C1 segment of cervical spinal cord (tissue), 14 donors: ENCODE measurements at regions not wholly inside any gene's neighbourhood (a gene's known extent, or its start where the extent isn't known, plus 50 kb on each side); places are given as distances from the start of the nearest gene placed in this dataset.
"Not testable (repeated sequence)": the region's sequence is repeated elsewhere in the genome, so short reads cannot be mapped to it uniquely, and the experiment has no call there.

Experiments used
- DNase-seq, 14 donors: peaks; one replicate each; lab custom pipeline; 2025; lab: John Stamatoyannopoulos, UW

GRCh38 chr9:108766626-108767161 lies 89.1 kb downstream of the ACTL7B start:
- DNase-seq = no peak

DNA sequence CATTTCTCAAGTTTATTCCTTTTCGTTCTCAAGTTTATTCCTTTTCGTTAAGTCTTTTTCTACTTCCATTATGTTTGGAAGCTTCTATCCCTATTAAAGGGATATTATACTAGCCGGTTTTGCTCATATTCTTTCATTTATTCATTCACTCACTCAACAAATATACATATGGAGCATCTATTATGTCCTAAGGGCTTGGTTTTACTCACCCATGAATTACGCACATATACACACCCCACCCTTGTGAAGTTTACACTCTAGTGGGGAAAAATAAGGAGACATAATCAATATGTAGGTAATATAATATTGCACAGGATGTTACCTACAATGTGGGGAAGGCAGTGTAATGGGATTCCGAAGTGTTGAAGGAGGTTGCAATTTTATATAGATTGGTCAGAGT lies 90.5 kb downstream of the ACTL7B start:
- DNase-seq = no peak

DNA sequence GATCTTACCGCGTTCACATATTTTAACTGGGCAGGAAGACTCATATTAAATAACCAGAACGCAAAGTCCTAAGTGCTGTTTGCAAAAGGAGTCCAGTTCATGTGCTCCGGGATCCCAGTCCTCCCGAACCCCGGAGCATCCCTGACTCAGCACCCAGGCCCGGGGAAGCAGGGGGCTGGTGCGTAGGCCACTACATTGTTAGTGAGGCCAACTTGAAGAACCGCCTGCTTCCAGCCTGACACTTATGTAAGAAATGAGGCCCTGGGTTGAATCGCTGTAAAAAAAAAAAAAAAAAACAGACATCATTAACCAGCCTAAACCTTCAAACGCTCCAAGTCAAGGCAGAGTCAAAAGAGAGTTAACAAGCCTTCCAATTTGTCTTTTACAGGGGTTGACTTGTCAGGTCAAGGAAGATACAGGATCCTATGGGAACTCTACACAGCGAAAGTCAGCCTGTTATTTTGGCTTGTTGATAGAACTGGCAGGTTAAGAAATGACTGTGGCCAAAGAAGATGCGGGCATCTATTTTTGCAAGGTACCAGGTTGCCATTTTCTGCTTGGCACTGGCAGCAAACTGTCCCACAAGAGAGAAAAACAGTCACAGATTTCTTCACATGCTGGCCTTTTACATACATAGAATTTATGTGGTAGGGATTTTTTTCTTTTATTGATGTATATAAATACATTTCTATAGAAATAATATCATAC lies 93.3 kb downstream of the ACTL7B start:
- DNase-seq = peak in 1 of 14 donors; percentile 17

DNA sequence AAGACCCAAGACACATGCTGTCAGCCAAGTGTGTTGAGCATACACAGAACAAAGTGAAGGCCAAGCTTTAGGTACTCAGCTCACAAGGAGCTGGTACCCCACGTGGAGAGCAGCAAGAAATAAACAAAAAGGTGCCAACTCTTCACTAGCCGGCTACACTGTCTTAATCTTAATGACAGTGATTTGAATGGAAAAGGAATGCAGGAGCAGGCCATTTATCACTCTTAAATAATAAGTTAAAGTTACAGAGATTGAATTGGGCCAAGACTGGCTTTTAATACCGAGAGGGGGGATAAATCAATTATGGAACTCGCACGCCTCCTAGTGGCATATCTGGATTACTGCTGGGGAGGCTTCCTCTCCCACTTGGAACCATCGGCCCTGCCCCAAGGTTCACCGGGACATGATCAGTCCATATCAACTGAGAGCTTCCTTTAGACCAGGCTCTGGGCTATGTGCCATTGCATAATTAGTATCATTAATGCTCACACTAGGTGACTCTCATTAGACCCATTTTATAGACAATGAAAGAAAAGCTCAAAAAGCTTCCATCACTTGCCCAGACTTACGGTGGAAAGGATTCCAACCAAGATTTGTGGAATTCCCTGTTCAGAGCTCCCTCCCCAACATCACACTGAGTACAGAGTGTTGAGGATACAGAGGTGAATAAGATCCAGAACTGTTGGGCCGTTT lies 94.0 kb downstream of the ACTL7B start:
- DNase-seq = peak in 8 of 14 donors; percentile 7 to 50 (median 36)

DNA sequence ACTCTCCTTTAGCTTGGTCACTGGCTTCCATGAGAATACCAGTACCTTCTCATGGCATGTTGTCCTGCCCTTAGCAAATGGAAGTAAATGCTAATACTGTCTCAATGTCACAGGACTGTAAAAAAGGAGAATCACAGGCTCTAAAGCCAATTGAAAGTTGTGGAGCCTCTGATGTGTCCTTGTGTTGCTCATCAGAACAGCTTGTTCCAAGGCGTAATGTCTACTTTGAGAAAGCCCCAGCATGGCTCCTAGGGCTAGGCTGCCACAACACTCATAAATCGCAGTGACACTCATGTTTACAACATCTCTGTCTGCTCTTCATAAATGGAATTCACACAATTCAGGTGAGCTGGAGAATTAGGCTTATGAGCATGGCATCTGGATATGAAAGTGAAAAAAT lies 94.9 kb downstream of the ACTL7B start:
- no peak for DNase-seq

- DNase-seq = no peak
These were observed 96.0 kb downstream of the ACTL7B start for GRCh38 chr9:108759835-108760234.

GRCh38 chr9:108759399-108759798 lies 96.4 kb downstream of the ACTL7B start:
- DNase-seq = no peak

GRCh38 chr9:108756746-108757490 lies 98.9 kb downstream of the ACTL7B start:
- no peak for DNase-seq

- DNase-seq = no peak
These were observed 99.8 kb downstream of the ACTL7B start for GRCh38 chr9:108755979-108756378.

DNA sequence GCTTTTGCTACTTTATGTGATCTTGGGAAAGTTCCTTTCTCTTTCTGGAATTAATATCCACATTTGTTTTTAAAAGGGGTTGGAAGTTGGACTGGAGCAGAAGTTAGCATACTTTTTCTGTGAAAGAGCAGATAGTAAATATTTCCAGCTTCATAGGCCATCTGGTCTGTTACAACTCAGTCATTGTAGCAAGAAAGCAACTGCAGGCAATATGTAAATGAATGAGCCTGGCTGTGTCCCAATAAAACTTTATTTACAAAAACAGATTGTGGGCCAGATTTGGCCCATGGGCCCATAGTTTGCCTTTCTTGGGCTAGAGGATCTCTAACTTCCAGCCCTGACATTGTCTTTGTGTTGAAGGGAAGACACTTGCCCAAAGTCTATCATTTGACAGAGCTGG lies 104.4 kb downstream of the ACTL7B start:
- DNase-seq = no peak

GRCh38 chr9:108750661-108751215 lies 105.0 kb downstream of the ACTL7B start:
- no peak for DNase-seq

- no peak for DNase-seq
These were observed 107.0 kb downstream of the ACTL7B start for GRCh38 chr9:108748776-108749175.

DNA sequence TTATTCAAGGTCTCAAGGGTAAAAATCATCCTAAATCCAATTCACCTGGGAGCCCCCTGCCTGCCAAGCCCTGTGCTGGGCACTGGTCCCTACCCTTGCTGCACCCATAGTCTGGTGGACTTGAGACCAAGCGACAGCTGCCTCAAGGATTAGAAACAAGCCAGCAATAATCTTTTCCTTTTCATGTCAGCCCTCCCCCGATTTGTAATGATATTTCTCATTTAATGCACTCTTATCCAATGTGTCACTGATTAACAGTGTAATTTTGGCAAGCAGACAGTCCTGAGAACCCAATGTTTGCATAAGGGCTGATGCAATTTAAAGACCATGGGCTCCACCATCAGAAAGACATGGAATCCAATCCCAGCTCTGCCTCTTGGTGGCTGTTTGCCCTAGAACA lies 108.9 kb downstream of the ACTL7B start:
- no peak for DNase-seq

GRCh38 chr9:108746001-108746400 lies 109.8 kb downstream of the ACTL7B start:
- no peak for DNase-seq

- DNase-seq = no peak
These were observed 111.1 kb downstream of the ACTL7B start for GRCh38 chr9:108744641-108745040.

DNA sequence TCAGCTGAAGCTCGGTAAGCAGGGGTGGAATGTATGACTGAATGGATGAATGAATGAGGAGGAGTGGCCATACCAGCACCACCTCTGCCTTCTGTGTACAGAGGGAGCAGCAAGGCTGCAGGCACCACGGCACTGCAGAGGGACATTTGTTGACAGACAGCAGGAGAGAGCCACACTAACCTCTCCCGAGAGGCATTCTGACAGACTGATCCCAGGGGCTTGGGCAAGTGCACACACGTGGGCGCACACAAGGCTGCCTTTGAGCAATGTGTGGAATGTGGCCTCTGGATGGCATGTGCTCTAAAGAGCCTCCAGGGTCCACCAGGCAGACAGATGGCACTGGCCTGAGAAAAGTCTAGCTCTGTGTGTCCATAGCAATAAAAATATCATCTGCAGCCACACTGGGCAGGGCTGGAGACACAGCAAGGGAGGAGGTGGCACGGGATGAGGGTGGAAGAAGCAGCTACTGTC lies 111.8 kb downstream of the ACTL7B start:
- no peak for DNase-seq

DNA sequence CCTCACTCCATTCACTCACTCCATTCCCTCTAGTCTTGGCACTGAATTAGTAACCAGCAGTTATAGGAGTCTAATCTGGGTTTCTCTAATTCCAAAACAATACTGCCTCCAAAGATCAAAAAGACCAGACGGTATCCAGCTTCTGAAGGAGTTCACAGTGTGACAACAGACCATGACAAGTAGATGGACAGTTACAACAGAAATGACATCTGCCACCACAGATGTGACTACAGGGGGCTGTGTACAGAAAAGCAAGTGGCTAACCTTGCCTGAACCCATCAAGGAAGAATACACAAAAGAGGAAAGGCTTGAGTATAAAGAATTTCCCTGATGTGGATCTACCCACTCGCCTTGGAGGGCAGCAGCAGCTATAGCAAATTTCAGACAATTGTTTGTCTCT lies 112.4 kb downstream of the ACTL7B start:
- DNase-seq = no peak

- no peak for DNase-seq
These were observed 113.6 kb downstream of the ACTL7B start for GRCh38 chr9:108742191-108742590.

DNA sequence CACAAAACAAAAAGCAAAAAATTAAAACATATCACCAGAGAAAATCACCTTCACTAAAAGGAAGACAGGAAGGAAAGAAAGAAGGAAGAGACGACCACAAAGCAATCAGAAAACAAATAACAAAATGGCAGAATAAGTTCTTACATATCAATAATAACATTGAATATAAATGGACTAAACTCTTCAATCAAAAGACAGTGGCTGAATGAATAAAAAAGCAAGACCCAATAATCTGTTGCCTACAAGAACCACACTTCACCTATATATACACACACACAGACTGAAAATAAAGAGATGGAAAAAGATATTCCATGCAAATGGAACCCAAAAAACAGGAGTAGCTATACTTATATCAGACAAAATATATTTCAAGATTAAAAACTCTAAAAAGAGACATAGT lies 124.5 kb downstream of the ACTL7B start:
- DNase-seq = not testable (repeated sequence)

GRCh38 chr9:108727580-108728111 lies 128.1 kb downstream of the ACTL7B start:
- peak in 11 of 14 donors; percentile 11 to 74 (median 46) for DNase-seq

DNA sequence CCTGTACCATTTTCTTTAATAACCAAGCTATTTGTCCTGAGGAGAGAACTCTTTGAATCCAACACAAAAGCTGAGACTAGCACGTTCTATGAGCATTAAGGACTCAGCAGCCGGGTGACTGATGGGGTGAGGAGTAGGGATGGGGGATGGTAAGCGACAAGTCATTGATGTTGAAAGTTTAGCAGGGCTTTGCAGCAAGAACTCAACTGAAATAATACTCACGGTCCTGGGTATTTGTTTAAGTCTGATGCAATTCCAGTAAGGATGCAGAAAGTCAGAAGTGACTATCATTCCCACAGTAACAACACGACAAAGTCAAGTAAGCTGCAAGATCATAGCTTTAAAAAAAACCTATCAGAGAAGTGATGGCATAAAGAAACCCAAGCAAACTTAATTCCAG lies 131.1 kb downstream of the ACTL7B start:
- DNase-seq = no peak

DNA sequence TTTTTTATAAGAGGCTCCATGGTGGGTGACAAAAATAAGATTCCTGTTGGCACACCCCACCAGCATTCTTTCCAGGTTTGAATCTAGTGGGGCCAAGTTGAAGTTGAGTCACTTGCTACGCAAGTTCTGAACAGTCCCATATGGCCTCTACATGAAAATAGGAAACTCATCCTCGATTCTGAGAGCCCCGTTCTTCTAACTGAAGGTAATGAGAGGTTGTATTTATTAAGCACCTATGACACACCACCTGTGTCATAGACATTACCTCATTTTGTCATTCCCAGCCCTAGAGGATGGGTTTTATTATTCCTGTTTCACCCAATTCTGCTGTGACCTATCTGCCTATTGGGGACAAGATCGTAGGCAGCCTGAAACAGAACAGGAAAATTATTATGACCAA lies 131.7 kb downstream of the ACTL7B start:
- DNase-seq = no peak
